GM19324 (cell line): ENCODE measurements at regions not wholly inside any gene's neighbourhood (a gene's known extent, or its start where the extent isn't known, plus 50 kb on each side); places are given as distances from the start of the nearest gene placed in this dataset.

Source experiments
- ATAC-seq: cut with Tn5 transposase; IDR thresholded peaks from one replicate; pipeline ENCODE4 v1.9.1; 2021; ENCODE audit warnings: mild to moderate bottlenecking, moderate library complexity; ENCODE audit not compliant: unreplicated experiment, low FRiP score

- no peak for ATAC-seq
Observed at GRCh38 chr6:166877906-166878305, 78.4 kb downstream of the RNASET2 start.

- ATAC-seq, result no peak
Observed at GRCh38 chr6:166877349-166877748, 79.0 kb downstream of the RNASET2 start.

GRCh38 chr6:166872531-166873009, 83.8 kb downstream of the RNASET2 start:
- no peak for ATAC-seq

- no peak for ATAC-seq
Observed at GRCh38 chr6:166870602-166871208, 85.6 kb downstream of the RNASET2 start.

- no peak for ATAC-seq
Observed at GRCh38 chr6:166866839-166867637, 89.3 kb downstream of the RNASET2 start.

- ATAC-seq, result no peak
Observed at GRCh38 chr6:166864333-166864732, 92.0 kb downstream of the RNASET2 start.

GRCh38 chr6:166862978-166863530, 93.3 kb downstream of the RNASET2 start:
- ATAC-seq, result peak; percentile 36

GRCh38 chr6:166862287-166862977, 93.9 kb downstream of the RNASET2 start:
- peak; percentile 39 for ATAC-seq

- ATAC-seq, result no peak
Observed at GRCh38 chr6:166861961-166862286, 94.4 kb downstream of the RNASET2 start.

- no peak for ATAC-seq
Observed at GRCh38 chr6:166861304-166861703, 95.0 kb downstream of the RNASET2 start.

GRCh38 chr6:166860392-166860791, 96.0 kb downstream of the RNASET2 start:
- ATAC-seq, result no peak

- ATAC-seq, result no peak
Observed at GRCh38 chr6:166855416-166855815, 100.9 kb downstream of the RNASET2 start.

- no peak for ATAC-seq
Observed at GRCh38 chr6:166853371-166854325, 102.7 kb downstream of the RNASET2 start.

- ATAC-seq, result no peak
Observed at GRCh38 chr6:166852451-166852975, 103.8 kb downstream of the RNASET2 start.

- ATAC-seq, result no peak
Observed at GRCh38 chr6:166851911-166852310, 104.4 kb downstream of the RNASET2 start.

GRCh38 chr6:166851426-166851825, 104.9 kb downstream of the RNASET2 start:
- ATAC-seq, result no peak

- no peak for ATAC-seq
Observed at GRCh38 chr6:166850677-166851076, 105.7 kb downstream of the RNASET2 start.

- ATAC-seq, result no peak
Observed at GRCh38 chr6:166849749-166850183, 106.6 kb downstream of the RNASET2 start.

GRCh38 chr6:166848979-166849748, 107.2 kb downstream of the RNASET2 start:
- ATAC-seq, result no peak
